Trophoblast cell (in vitro differentiated cells and primary cell): ENCODE measurements at regions not wholly inside any gene's neighbourhood (a gene's known extent, or its start where the extent isn't known, plus 50 kb on each side); places are given as distances from the start of the nearest gene placed in this dataset.

Experiments used
- DNase-seq, 2 donors: peaks; one replicate each; pipeline ENCODE4 v3.0.0-alpha.2; 2016
- H2AFZ ChIP-seq: 2 replicates; pipeline ENCODE4 v1.6.1; 2013; ENCODE audit warnings: low read length, moderate library complexity, mild to moderate bottlenecking; ENCODE audit not compliant: insufficient read depth, poor library complexity
- H2AK5ac ChIP-seq: 2 replicates; pipeline ENCODE4 v1.6.1; 2013; ENCODE audit warnings: mild to moderate bottlenecking, low read length
- H2BK120ac ChIP-seq: 2 replicates; pipeline ENCODE4 v1.6.1; 2013; ENCODE audit warnings: low read length, mild to moderate bottlenecking, moderate library complexity; ENCODE audit not compliant: insufficient read depth, poor library complexity
- H2BK12ac ChIP-seq: 2 replicates; pipeline ENCODE4 v1.6.1; 2013; ENCODE audit warnings: mild to moderate bottlenecking, low read length, moderate library complexity
- H2BK5ac ChIP-seq: 2 replicates; pipeline ENCODE4 v1.6.1; 2013; ENCODE audit warnings: low read length, low read depth, moderate library complexity, mild to moderate bottlenecking; ENCODE audit not compliant: poor library complexity
- H3K14ac ChIP-seq: 2 replicates; pipeline ENCODE4 v1.6.1; 2013; ENCODE audit warnings: mild to moderate bottlenecking, low read length
- H3K18ac ChIP-seq: 2 replicates; pipeline ENCODE4 v1.6.1; 2013; ENCODE audit warnings: mild to moderate bottlenecking, low read length
- H3K23ac ChIP-seq: 2 replicates; pipeline ENCODE4 v1.6.1; 2013; ENCODE audit warnings: low read length
- H3K27ac ChIP-seq: 2 replicates; pipeline ENCODE4 v1.5.1; 2013; ENCODE audit warnings: low read depth, mild to moderate bottlenecking, inconsistent platforms, low read length, moderate library complexity
- H3K27me3 ChIP-seq: 2 replicates; pipeline ENCODE4 v1.6.1; 2013; ENCODE audit warnings: inconsistent platforms, mild to moderate bottlenecking, low read length, moderate library complexity; ENCODE audit not compliant: insufficient read depth
- H3K36me3 ChIP-seq, 2 experiments: 1 replicate in 1 of 2; 2 replicates in 1 of 2; pipeline ENCODE4 v1.6.1; 2013; ENCODE audit warnings: low read length in 2 of 2, mild to moderate bottlenecking in 2 of 2, moderate library complexity in 1 of 2; ENCODE audit not compliant: insufficient read depth in 2 of 2, control insufficient read depth in 1 of 2
- H3K4ac ChIP-seq: 2 replicates; pipeline ENCODE4 v1.6.1; 2013; ENCODE audit warnings: low read depth, mild to moderate bottlenecking, low read length, moderate library complexity
- H3K4me1 ChIP-seq, 2 experiments: 1 replicate in 1 of 2; 2 replicates in 1 of 2; pipeline ENCODE4 v1.6.1; 2013; ENCODE audit warnings: low read length in 2 of 2, mild to moderate bottlenecking in 2 of 2, moderate library complexity in 1 of 2; ENCODE audit not compliant: insufficient read depth in 2 of 2, control insufficient read depth in 1 of 2
- H3K4me2 ChIP-seq: 2 replicates; pipeline ENCODE4 v1.6.1; 2013; ENCODE audit warnings: inconsistent platforms, mild to moderate bottlenecking, low read length, moderate library complexity
- H3K4me3 ChIP-seq: 2 replicates; pipeline ENCODE4 v1.5.1; 2013; ENCODE audit warnings: mild to moderate bottlenecking, low read depth, low read length, inconsistent platforms
- H3K79me1 ChIP-seq: one replicate; pipeline ENCODE4 v1.6.1; 2013; ENCODE audit warnings: low read length
- H3K79me2 ChIP-seq: 2 replicates; pipeline ENCODE4 v1.6.1; 2013; ENCODE audit warnings: low read length, mild to moderate bottlenecking; ENCODE audit not compliant: control insufficient read depth, insufficient read depth, poor library complexity
- H3K9ac ChIP-seq: 2 replicates; pipeline ENCODE4 v1.6.1; 2013; ENCODE audit warnings: mild to moderate bottlenecking, low read length
- H3K9me3 ChIP-seq: 2 replicates; pipeline ENCODE4 v1.6.1; 2013; ENCODE audit warnings: low read depth, mild to moderate bottlenecking, control low read depth, inconsistent platforms, low read length; ENCODE audit not compliant: insufficient read depth
- H4K12ac ChIP-seq: 2 replicates; pipeline ENCODE4 v1.6.1; 2013; ENCODE audit warnings: low read depth, mild to moderate bottlenecking, low read length, moderate library complexity
- H4K8ac ChIP-seq: 2 replicates; pipeline ENCODE4 v1.6.1; 2013; ENCODE audit warnings: low read depth, mild to moderate bottlenecking, low read length, moderate library complexity
- H4K91ac ChIP-seq: one replicate; pipeline ENCODE4 v1.6.1; 2013; ENCODE audit warnings: low read depth, mild to moderate bottlenecking, low read length, moderate library complexity
- whole genome bisulfite sequencing: extraction: QIAGEN DNeasy Blood & Tissue Kit; methylation state at CpG from one replicate; pipeline ENCODE4 v1.1.7; 2013; ENCODE audit warnings: missing lambda C conversion rate; ENCODE audit not compliant: insufficient read length, insufficient coverage; ENCODE audit errors: extremely low coverage; 5-methylcytosine and 5-hydroxymethylcytosine counted together

GRCh38 chr4:20529691-20530090 is 170.6 kb upstream of the PACRGL start:
- Histone ChIP-seq H3K4me2 (no peak overlapping the region), H3K23ac (no peak overlapping the region), H3K14ac (no peak overlapping the region), H2AFZ (no peak overlapping the region), H4K12ac (no peak overlapping the region), H2BK12ac (no peak overlapping the region), H3K79me1 (no peaks in the 10 kb centered on the region), H2BK5ac (no peak overlapping the region), H3K79me2 (no peaks in the 10 kb centered on the region), H4K8ac (no peak overlapping the region), H3K18ac (no peak overlapping the region), H2BK120ac (no peak overlapping the region), H3K27ac (no peak overlapping the region), H3K36me3 (no peaks in the 10 kb centered on the region), H4K91ac (no peak overlapping the region), H3K27me3 (no peaks in the 10 kb centered on the region), H3K9ac (no peak overlapping the region), H3K4ac (no peak overlapping the region), H2AK5ac (no peak overlapping the region), H3K4me1 (no peaks in the 10 kb centered on the region), H3K9me3 (no peaks in the 10 kb centered on the region), H3K4me3 (no peak overlapping the region)
- DNase-seq, result no peak
- no CpG with 5 or more reads among the region's 1 CpG for WGBS

DNA sequence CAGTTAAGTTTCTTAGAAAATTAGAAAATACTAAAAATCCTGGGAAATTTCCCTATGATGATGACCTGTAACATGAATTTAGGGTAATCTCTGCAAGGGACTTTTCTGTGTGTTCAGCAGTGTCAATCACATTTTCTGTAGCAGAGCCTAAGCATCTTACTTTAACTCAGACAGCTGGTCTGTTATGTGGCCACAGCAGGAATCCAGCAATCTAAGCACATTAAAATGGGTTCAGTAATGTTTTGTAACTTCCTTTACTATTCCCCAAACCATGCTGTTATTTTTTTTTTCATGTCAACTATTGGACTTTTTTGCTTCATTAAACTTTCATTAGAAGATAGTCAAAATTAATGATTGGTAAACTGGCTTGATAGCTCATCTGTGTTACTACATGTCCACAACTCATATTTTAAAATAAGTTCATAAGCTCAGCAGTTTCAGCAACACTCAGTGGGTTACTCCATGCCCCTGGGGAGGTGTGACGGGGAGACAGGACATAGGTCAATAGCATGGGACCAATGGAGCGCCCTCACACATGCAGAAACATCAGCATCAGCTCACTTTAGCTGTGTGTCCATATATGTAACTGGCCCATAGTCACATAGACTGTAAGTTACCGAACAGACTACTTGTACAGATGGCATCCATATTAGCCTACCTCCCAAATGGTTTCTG is 168.0 kb upstream of the PACRGL start:
- H3K23ac ChIP-seq, result no peak overlapping the region
- H3K79me1 ChIP-seq, result no peaks in the 10 kb centered on the region
- H2BK5ac ChIP-seq, result no peak overlapping the region
- H4K91ac ChIP-seq, result no peak overlapping the region
- H3K4me2 ChIP-seq, result no peak overlapping the region
- H3K14ac ChIP-seq, result no peak overlapping the region
- no peak overlapping the region for H2BK120ac ChIP-seq
- H4K12ac ChIP-seq, result no peak overlapping the region
- H4K8ac ChIP-seq, result no peak overlapping the region
- no peaks in the 10 kb centered on the region for H3K79me2 ChIP-seq
- no peaks in the 10 kb centered on the region for H3K36me3 ChIP-seq
- H2AK5ac ChIP-seq, result no peak overlapping the region
- WGBS, result no CpG with 5 or more reads among the region's 3 CpGs
- no peaks in the 10 kb centered on the region for H3K9me3 ChIP-seq
- no peak overlapping the region for H3K9ac ChIP-seq
- no peak for DNase-seq
- H3K4me1 ChIP-seq, result no peaks in the 10 kb centered on the region
- no peak overlapping the region for H2AFZ ChIP-seq
- H3K27me3 ChIP-seq, result no peaks in the 10 kb centered on the region
- no peak overlapping the region for H2BK12ac ChIP-seq
- no peak overlapping the region for H3K4me3 ChIP-seq
- no peak overlapping the region for H3K27ac ChIP-seq
- H3K18ac ChIP-seq, result no peak overlapping the region
- H3K4ac ChIP-seq, result no peak overlapping the region

DNA sequence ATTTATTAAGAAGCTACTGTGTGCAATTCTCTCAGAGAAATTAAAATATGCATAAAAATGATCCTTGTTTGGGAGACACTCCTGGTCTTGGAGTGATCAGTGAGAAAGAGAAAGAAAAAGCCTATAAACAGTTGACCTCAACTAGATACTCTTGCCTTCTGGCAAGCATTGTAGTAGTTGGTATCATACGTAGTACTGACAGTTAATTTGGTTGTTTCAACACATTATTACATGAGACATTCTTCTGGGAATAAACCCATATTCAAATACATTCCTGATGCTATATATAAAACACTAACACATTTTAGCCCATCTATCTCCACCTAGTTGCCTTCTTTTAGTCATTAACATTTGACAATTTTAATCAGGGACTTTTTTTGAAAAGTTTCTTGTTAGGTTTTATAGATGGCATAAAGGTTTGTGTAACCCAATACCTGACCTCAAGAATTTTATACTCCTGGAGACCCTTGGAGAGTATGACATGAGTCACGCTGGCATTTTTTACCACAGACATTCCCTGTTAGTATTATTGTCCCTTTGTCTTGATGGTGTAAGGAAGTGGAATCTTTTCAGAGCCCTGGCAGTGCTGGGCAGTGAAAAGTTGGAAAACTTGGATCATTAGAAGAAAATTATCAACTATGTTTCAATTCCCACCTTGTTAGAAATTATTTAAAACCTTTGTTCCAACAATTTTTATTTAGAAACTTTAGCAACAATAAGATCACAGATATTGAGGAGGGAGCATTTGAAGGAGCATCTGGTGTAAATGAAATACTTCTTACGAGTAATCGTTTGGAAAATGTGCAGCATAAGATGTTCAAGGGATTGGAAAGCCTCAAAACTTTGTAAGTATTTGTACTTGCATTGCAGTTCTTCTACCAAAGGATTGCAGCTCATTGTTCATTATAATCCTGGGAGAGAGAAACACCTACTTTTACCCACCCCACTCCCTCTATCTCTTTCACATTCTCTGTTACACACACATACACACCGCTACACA is 167.1 kb upstream of the PACRGL start:
- H3K9ac ChIP-seq, result no peak overlapping the region
- no peaks in the 10 kb centered on the region for H3K4me1 ChIP-seq
- no peaks in the 10 kb centered on the region for H3K79me2 ChIP-seq
- H2AFZ ChIP-seq, result no peak overlapping the region
- WGBS, result no CpG with 5 or more reads among the region's 5 CpGs
- H3K9me3 ChIP-seq, result no peaks in the 10 kb centered on the region
- H2BK12ac ChIP-seq, result no peak overlapping the region
- H4K12ac ChIP-seq, result no peak overlapping the region
- H2BK120ac ChIP-seq, result no peak overlapping the region
- no peak overlapping the region for H2AK5ac ChIP-seq
- H4K91ac ChIP-seq, result no peak overlapping the region
- H3K27me3 ChIP-seq, result no peaks in the 10 kb centered on the region
- H4K8ac ChIP-seq, result no peak overlapping the region
- H3K79me1 ChIP-seq, result no peaks in the 10 kb centered on the region
- H3K4me3 ChIP-seq, result no peak overlapping the region
- H3K27ac ChIP-seq, result no peak overlapping the region
- H3K18ac ChIP-seq, result no peak overlapping the region
- H3K4ac ChIP-seq, result no peak overlapping the region
- H3K4me2 ChIP-seq, result no peak overlapping the region
- no peak overlapping the region for H2BK5ac ChIP-seq
- H3K23ac ChIP-seq, result no peak overlapping the region
- no peak for DNase-seq
- H3K36me3 ChIP-seq, result no peaks in the 10 kb centered on the region
- H3K14ac ChIP-seq, result no peak overlapping the region

- H3K4me1 ChIP-seq, result no peaks in the 10 kb centered on the region
- H2AFZ ChIP-seq, result no peak overlapping the region
- H3K79me2 ChIP-seq, result no peaks in the 10 kb centered on the region
- H3K4me2 ChIP-seq, result no peak overlapping the region
- H3K18ac ChIP-seq, result no peak overlapping the region
- no peak overlapping the region for H3K4me3 ChIP-seq
- no peak overlapping the region for H2AK5ac ChIP-seq
- H2BK12ac ChIP-seq, result no peak overlapping the region
- H3K9ac ChIP-seq, result no peak overlapping the region
- H4K12ac ChIP-seq, result no peak overlapping the region
- no peak for DNase-seq
- no peaks in the 10 kb centered on the region for H3K79me1 ChIP-seq
- H3K14ac ChIP-seq, result no peak overlapping the region
- H3K23ac ChIP-seq, result no peak overlapping the region
- no peak overlapping the region for H2BK5ac ChIP-seq
- no CpG with 5 or more reads among the region's 5 CpGs for WGBS
- H3K4ac ChIP-seq, result no peak overlapping the region
- H3K27ac ChIP-seq, result no peak overlapping the region
- no peak overlapping the region for H4K91ac ChIP-seq
- H3K27me3 ChIP-seq, result no peaks in the 10 kb centered on the region
- H4K8ac ChIP-seq, result no peak overlapping the region
- no peaks in the 10 kb centered on the region for H3K36me3 ChIP-seq
- H3K9me3 ChIP-seq, result no peaks in the 10 kb centered on the region
- no peak overlapping the region for H2BK120ac ChIP-seq
These were observed 161.4 kb upstream of the PACRGL start for GRCh38 chr4:20538905-20539304.
